ENCODE measurements at regions not wholly inside any gene's neighbourhood (a gene's known extent, or its start where the extent isn't known, plus 50 kb on each side); places are given as distances from the start of the nearest gene placed in this dataset.

GRCh38 chr5:154601014-154601413 is 123.0 kb upstream of the HAND1 start:
- H3K4me3 ChIP-seq = no peak overlapping the region
- ATAC-seq = no peak
- DNase-seq (ENCODE audit: low read depth in 1 of 2, low spot score in 1 of 2) = no peak
- FAIRE-seq = no peak
- ChIA-PET POLR2A (no interaction called here), CTCF (interaction anchor here (1.2 kb wide), 1 partner anchor 179 kb away, joined by 3 read pairs; no protein-coding TSS in a partner anchor)
- WGBS (ENCODE audit: missing lambda C conversion rate) = 63% methylated on average over 7 of the region's 7 CpGs
- 0 out of 3 replicates have a peak, but pooled peaks cover 8% of the 10 kb centered on the region for H3K4me1 ChIP-seq
- no peak for TF ChIP-seq E2F6 (IDR thresholded peaks at IDR 0.05; ENCODE audit: borderline replicate concordance, low read depth)
- no peak for TF ChIP-seq CHD4 (IDR thresholded peaks at IDR 0.05; ENCODE audit: borderline replicate concordance)
- TF ChIP-seq HES2 (IDR thresholded peaks at IDR 0.05) = no peak
- no peak for TF ChIP-seq FOSL2 (IDR thresholded peaks at IDR 0.05)
- no peak for TF ChIP-seq FOSL2 (CRISPR knock-in tag; IDR thresholded peaks at IDR 0.05)
- TF ChIP-seq MAX (IDR thresholded peaks at IDR 0.05) = no peak
- TF ChIP-seq, protein P1, sequence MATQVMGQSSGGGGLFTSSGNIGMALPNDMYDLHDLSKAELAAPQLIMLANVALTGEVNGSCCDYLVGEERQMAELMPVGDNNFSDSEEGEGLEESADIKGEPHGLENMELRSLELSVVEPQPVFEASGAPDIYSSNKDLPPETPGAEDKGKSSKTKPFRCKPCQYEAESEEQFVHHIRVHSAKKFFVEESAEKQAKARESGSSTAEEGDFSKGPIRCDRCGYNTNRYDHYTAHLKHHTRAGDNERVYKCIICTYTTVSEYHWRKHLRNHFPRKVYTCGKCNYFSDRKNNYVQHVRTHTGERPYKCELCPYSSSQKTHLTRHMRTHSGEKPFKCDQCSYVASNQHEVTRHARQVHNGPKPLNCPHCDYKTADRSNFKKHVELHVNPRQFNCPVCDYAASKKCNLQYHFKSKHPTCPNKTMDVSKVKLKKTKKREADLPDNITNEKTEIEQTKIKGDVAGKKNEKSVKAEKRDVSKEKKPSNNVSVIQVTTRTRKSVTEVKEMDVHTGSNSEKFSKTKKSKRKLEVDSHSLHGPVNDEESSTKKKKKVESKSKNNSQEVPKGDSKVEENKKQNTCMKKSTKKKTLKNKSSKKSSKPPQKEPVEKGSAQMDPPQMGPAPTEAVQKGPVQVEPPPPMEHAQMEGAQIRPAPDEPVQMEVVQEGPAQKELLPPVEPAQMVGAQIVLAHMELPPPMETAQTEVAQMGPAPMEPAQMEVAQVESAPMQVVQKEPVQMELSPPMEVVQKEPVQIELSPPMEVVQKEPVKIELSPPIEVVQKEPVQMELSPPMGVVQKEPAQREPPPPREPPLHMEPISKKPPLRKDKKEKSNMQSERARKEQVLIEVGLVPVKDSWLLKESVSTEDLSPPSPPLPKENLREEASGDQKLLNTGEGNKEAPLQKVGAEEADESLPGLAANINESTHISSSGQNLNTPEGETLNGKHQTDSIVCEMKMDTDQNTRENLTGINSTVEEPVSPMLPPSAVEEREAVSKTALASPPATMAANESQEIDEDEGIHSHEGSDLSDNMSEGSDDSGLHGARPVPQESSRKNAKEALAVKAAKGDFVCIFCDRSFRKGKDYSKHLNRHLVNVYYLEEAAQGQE (IDR thresholded peaks at IDR 0.05) = no peak
- TF ChIP-seq HOXB5 (CRISPR knock-in tag; IDR thresholded peaks at IDR 0.05) = no peak
- TF ChIP-seq ZNF302 (CRISPR knock-in tag; IDR thresholded peaks at IDR 0.05) = no peak
- TF ChIP-seq POLR2A (IDR thresholded peaks at IDR 0.05; ENCODE audit: low read length) = no peak
- no peak overlapping the region for H3K27ac ChIP-seq
- no peaks in the 10 kb centered on the region for H3K9me3 ChIP-seq
- no peak overlapping the region for H3K4me2 ChIP-seq

DNA sequence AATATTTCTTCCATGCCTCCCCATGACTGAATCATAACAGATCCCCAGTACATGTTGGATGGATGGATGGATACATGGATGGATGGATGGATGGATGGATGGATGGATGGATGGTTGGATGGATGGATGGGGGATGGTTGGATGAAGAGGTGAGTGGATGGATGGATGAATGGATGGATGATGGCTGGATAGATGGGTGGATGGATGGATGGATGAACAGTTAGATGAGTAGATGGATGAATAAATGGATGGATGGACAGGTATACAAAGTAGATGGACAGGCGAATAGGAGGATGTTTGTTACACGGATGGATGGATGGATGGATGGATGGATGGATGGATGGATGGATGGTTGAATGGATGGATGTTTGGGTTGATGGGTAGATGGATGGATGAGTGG is 120.0 kb upstream of the HAND1 start:
- ATAC-seq (no peak), DNase-seq (ENCODE audit: low read depth in 1 of 2, low spot score in 1 of 2) (no peak), FAIRE-seq (no peak)
- H3K27ac ChIP-seq = no peak overlapping the region
- peaks cover 11% of the 10 kb centered on the region; the same call in 2 of the 3 replicates for H3K4me1 ChIP-seq
- H3K4me3 ChIP-seq = no peak overlapping the region
- ChIA-PET POLR2A (no interaction called here), CTCF (interaction anchor here (0.9 to 2.9 kb wide), 4 partner anchors 12 to 131 kb away, joined by 3 to 11 read pairs (median 4); no protein-coding TSS in a partner anchor)
- 31% methylated on average over 2 of the region's 2 CpGs for WGBS (ENCODE audit: missing lambda C conversion rate)
- H3K9me3 ChIP-seq = no peaks in the 10 kb centered on the region
- H3K4me2 ChIP-seq = no peak overlapping the region
- TF ChIP-seq USF2 (IDR thresholded peaks at IDR 0.05) (no peak), ZNF302 (CRISPR knock-in tag; IDR thresholded peaks at IDR 0.05) (no peak), MAX (IDR thresholded peaks at IDR 0.05) (no peak), PHF8 (IDR thresholded peaks at IDR 0.05; ENCODE audit: borderline replicate concordance, low read depth) (no peak), RNF2 (IDR thresholded peaks at IDR 0.05; ENCODE audit: borderline replicate concordance, low read depth) (no peak), CBX2 (IDR thresholded peaks at IDR 0.05; ENCODE audit: borderline replicate concordance, low read depth) (no peak), RAD21 (conservative IDR thresholded peaks at IDR 0.05 in 1 of 2, IDR thresholded peaks at IDR 0.05 in 1 of 2) (no peak), HOXA7 (CRISPR knock-in tag; IDR thresholded peaks at IDR 0.05) (no peak), CBX8 (IDR thresholded peaks at IDR 0.05) (no peak), BHLHE40 (IDR thresholded peaks at IDR 0.05; ENCODE audit: low read depth, low read length) (no peak), PBX3 (IDR thresholded peaks at IDR 0.05) (no peak), RFX5 (IDR thresholded peaks at IDR 0.05) (no peak), GATA3 (IDR thresholded peaks at IDR 0.05; ENCODE audit: borderline replicate concordance) (no peak)
- TF ChIP-seq, protein P2, sequence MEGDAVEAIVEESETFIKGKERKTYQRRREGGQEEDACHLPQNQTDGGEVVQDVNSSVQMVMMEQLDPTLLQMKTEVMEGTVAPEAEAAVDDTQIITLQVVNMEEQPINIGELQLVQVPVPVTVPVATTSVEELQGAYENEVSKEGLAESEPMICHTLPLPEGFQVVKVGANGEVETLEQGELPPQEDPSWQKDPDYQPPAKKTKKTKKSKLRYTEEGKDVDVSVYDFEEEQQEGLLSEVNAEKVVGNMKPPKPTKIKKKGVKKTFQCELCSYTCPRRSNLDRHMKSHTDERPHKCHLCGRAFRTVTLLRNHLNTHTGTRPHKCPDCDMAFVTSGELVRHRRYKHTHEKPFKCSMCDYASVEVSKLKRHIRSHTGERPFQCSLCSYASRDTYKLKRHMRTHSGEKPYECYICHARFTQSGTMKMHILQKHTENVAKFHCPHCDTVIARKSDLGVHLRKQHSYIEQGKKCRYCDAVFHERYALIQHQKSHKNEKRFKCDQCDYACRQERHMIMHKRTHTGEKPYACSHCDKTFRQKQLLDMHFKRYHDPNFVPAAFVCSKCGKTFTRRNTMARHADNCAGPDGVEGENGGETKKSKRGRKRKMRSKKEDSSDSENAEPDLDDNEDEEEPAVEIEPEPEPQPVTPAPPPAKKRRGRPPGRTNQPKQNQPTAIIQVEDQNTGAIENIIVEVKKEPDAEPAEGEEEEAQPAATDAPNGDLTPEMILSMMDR (IDR thresholded peaks at IDR 0.05) = no peak
- TF ChIP-seq, protein P3, sequence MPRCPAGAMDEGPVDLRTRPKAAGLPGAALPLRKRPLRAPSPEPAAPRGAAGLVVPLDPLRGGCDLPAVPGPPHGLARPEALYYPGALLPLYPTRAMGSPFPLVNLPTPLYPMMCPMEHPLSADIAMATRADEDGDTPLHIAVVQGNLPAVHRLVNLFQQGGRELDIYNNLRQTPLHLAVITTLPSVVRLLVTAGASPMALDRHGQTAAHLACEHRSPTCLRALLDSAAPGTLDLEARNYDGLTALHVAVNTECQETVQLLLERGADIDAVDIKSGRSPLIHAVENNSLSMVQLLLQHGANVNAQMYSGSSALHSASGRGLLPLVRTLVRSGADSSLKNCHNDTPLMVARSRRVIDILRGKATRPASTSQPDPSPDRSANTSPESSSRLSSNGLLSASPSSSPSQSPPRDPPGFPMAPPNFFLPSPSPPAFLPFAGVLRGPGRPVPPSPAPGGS (IDR thresholded peaks at IDR 0.05) = no peak
- TF ChIP-seq, protein P1 (IDR thresholded peaks at IDR 0.05) = no peak

Data from A549 (cell line).